NCI-H2171 (cell line): ENCODE measurements at regions not wholly inside any gene's neighbourhood (a gene's known extent, or its start where the extent isn't known, plus 50 kb on each side); places are given as distances from the start of the nearest gene placed in this dataset.

Experiments used
- DNase-seq: peaks from one replicate; lab custom pipeline; 2025; lab: John Stamatoyannopoulos, UW

DNA sequence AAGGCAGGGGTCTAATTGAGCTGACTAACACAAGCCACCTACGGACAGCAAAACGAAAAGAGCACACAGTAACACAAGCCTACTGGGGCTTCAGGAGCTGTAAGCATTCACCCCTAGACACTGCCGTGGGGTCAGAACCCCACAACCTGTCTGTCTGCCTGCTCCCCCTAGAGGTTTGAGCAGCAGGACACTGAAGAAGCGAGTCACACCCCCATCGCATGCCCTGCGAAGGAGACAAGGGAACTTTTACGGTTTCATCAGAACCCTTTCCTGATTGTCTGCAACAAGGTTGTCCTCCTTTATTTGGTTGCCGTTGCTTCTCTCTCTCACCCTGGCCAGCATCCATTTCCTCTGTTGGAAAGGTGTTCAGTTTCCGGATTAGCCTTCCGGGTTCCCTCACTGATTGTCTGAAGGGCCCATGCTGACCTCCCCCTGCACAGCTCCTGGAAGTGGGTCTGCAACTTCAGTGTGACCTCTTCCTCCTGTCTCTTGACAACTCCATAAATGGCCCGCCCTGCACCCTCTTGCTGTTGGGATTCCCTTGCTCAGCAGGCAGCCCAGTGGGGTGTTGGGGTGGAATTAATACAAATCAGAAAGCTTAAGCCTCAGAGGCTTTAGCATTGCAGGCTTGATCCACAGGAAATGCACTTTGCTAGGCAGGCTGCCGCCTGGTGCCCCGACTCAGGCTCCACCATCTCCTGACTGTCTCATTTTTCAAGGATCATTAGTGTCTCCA is 258.9 kb upstream of the TLE4 start:
- DNase-seq: no peak

DNA sequence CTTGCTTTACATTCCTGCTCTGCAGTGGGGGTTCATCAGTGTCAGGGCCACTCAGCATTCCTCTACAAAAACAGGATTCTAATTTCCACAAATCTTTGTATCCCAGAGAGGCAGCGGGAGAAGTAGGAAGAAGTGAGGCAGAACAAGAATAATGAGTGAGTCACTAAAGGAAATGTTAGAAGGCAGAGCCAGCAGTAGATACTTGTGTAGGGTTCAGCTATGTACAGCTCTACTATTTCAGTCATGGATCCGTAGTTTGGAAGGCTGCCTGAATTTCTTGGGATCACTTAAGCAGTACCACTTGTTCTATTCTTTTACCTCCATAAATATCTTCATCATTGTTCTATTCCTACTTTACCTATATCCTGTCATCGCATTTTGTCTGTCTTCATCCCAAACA is 246.3 kb upstream of the TLE4 start:
- DNase-seq: no peak

- DNase-seq: no peak
Measured at GRCh38 chr9:79329861-79330260, 241.9 kb upstream of the TLE4 start.

- DNase-seq: no peak
Measured at GRCh38 chr9:79334001-79334400, 237.8 kb upstream of the TLE4 start.

- no peak for DNase-seq
Measured at GRCh38 chr9:79334711-79335110, 237.1 kb upstream of the TLE4 start.

DNA sequence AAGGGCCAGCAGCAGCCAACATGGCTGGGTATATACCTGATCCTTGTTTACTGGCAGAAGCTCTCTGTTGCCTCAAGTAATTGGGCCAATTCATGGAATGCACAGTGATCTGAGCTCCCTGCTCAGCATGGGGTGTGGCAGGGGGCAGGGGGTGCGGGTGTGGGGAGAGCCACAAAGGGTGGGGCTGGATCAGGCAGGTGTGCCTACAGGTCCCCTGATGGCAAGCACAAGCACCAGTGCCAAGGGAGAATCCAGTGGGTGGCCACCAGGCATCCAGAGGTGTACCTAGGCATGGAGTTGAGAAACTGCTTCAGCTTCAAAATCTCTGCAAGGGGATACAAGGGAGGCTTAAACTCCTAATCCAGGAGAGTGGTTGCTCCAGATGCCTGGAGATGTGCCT is 235.8 kb upstream of the TLE4 start:
- no peak for DNase-seq

DNA sequence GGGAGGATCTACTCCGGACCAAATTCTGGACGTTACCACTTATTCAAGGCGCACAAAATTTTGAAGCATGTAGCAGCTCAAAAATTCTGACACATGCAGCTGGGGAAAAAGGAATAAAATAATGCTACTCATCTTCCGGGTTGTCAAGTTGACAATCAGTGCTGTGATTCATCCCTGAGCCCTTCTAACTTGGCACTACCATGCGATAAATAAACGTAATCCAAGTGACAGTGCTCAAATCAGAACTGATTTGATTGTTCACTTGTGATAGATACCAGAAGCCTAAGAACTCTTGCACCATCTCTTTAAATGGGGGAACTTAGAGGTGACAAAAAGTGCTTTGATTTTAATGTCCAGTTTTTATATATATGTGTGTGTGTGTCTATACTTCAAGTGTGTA is 230.2 kb upstream of the TLE4 start:
- DNase-seq: no peak

DNA sequence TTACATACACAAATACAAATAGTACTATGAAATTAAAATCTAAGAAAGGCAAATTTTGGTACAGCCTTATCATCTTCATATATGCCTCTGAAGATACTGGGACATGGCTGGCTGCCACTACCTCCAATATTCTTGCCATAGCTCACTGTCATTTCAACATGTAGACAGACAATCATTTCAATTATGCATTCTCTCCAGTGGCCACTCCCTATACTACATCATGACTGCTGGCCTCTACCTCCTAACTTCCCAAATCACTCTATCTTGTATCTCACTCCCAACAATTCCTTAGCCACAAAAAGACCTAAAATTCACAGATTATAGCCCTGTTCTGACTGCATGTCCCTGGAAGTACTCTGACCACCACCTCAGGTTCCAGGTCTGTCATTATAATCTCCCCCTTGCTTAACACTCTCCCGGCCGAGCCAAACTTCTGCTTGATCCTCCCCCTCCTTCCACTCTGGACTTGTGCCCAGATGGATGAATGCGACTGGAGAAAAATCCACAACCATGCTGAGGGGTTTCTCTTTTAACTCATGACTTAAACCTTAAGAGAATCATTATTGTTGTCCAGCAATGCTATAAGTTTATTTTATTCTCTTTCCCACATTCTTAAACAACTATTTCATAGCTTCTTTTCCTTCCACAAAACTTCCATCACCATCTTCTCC is 225.3 kb upstream of the TLE4 start:
- no peak for DNase-seq

DNA sequence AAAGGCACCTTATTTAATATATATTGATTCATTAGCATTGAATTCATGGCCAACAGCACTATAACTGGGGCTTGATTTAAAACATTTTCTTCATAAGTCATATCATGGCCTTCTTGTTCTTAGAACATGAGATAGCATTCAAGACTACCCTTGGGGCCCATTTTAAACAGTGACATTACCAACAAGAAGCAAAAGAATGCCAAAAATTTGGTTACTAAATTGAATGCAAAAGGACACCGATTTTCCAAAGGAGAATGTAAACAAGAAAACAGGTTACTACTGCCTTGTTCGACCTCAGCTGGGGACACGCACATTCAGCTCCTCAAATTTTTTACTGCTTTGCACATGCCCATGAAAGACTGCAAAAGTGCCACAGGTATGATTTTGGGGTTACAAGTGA is 219.4 kb upstream of the TLE4 start:
- DNase-seq: no peak

- DNase-seq: no peak
Measured at GRCh38 chr9:79353856-79354520, 217.8 kb upstream of the TLE4 start.

- DNase-seq: no peak
Measured at GRCh38 chr9:79357194-79357593, 214.6 kb upstream of the TLE4 start.

GRCh38 chr9:79357616-79358015 is 214.1 kb upstream of the TLE4 start:
- no peak for DNase-seq

- no peak for DNase-seq
Measured at GRCh38 chr9:79360387-79361347, 211.1 kb upstream of the TLE4 start.

- DNase-seq: no peak
Measured at GRCh38 chr9:79362100-79363081, 209.4 kb upstream of the TLE4 start.

- DNase-seq: no peak
Measured at GRCh38 chr9:79369676-79370075, 202.1 kb upstream of the TLE4 start.

- DNase-seq: no peak
Measured at GRCh38 chr9:79371301-79371700, 200.5 kb upstream of the TLE4 start.

- no peak for DNase-seq
Measured at GRCh38 chr9:79371948-79372555, 199.7 kb upstream of the TLE4 start.

GRCh38 chr9:79377339-79377855 is 194.4 kb upstream of the TLE4 start:
- DNase-seq: no peak

GRCh38 chr9:79378107-79378506 is 193.7 kb upstream of the TLE4 start:
- DNase-seq: no peak

GRCh38 chr9:79382044-79382443 is 189.7 kb upstream of the TLE4 start:
- no peak for DNase-seq
